GM19023 (cell line): ENCODE measurements at regions not wholly inside any gene's neighbourhood (a gene's known extent, or its start where the extent isn't known, plus 50 kb on each side); places are given as distances from the start of the nearest gene placed in this dataset.
"Not testable (repeated sequence)": the region's sequence is repeated elsewhere in the genome, so short reads cannot be mapped to it uniquely, and the experiment has no call there.

Experiments used
- ATAC-seq: cut with Tn5 transposase; IDR thresholded peaks from one replicate; pipeline ENCODE4 v1.9.1; 2021; ENCODE audit warnings: mild to moderate bottlenecking, moderate library complexity; ENCODE audit not compliant: unreplicated experiment

DNA sequence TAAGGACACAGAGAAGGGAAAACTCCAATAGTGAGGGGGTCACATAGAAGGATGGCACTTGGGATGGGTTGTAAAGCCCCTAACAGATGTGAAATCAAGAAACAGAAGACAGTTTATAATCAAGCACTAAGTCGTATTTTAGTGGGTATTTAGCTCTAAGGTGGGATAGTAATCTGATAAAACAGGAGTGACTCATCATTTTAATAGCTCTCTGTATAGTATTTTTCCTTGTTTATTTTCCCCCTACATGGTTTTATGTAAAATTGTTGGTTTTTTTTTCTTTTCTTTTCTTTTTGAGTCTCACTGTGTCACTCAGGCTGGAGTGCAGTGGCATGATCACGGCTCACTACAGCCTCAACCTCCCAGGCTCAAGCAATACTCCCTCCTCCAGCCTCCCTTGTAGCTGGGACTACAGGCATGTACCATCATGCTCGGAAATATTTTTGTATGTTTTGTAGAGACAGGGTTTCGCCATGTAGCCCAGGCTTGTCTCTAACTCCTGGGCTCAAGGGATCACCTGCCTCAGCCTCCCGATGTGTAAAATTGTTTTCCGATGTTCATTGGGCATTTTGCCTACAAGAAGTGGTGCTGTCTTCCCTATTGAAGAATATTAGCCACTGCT, 142.6 kb upstream of the SERPINE2 start:
- no peak for ATAC-seq

DNA sequence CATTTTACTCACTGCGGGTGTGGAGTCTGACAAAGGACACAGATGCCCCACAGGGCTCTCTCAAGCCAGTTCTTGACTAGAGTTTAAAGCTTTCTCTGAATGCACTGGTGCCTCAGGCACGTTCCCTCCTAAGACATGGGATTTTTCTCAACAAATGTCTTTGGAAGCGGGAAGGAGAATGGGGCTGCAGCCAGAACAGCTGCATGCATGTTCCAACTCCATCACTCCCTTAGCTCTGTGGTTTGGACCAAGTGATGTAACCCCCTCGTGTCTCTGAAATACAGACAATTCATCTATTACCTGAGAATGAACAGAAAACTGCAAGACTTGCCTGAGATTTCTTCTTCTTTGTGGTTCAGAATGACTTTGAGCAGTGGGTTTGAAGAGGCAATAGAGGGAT, 141.7 kb upstream of the SERPINE2 start:
- no peak for ATAC-seq

DNA sequence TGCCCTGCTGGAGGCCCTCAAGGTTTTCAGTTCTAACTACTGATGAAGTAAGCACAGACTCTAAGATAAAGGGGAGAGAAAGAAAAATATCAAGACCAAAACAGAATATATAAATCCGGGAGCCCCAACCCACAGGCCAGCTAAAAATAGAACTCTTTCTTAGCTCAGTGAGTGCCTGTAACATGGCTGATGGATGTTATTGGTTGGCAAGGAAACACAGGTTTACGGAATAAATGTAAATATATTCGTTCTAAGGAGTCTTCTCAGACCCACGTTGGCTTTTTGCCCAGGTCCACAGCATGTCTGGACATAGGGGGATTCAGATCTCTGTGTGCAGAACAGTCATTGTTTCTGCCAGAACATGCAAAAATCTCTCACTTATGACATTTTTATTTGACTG, 139.0 kb upstream of the SERPINE2 start:
- no peak for ATAC-seq

DNA sequence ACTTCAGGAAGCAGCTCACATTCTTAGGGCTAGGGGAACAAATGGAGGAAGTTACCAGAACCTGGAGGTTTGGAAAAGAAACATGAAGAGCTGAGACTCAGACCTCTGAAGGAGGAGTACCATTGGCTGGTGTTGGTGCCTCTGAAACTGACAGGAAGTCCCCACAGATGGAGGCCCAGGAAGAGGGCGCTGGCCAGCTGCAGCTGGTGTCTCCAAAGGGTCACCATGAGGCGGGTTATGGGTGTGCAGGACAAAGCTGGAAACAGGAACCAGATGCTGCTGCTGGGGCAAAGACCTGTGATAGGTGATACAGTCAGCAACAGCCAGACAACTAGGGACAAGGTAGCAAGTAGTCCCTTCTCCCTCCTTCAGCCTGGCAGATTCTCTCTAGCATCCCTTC, 136.5 kb upstream of the SERPINE2 start:
- ATAC-seq, result no peak

DNA sequence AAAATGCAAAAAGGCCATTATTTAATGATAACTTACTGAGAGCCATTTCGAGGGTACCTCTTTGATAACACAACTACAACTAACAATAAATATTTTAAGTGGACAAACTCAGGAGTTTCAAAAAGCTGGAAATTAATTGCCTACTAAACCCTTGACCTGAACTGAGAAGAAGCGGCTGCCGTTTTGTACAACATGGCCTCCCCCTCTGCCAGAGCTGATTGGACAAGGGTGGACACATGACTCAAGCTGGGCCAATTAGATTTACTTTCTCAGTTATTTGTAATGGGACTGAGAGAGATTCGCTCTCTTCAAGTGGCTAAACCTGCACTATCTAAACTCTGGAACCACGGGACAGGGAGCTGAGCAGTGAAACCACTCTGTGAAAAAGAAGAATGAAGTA, 135.9 kb upstream of the SERPINE2 start:
- ATAC-seq, result no peak

DNA sequence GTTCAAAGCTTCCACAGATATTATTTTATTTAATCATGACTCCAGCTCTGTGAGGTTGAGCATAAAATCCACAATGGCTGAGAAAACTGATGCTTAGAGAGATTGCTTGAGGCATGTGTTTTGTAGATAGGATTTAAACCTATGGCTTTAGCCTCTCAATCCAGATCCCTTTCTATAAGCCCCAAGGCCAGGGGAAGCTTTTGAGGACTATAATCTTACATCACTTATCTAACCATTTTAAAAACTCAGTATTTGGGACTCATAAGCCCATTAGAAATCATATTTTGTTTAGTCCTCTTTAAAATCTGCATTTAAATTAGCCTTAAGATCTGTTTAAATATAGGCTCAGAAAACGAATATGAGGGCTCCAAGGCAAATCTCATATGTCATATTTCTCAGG, 135.4 kb upstream of the SERPINE2 start:
- no peak for ATAC-seq

DNA sequence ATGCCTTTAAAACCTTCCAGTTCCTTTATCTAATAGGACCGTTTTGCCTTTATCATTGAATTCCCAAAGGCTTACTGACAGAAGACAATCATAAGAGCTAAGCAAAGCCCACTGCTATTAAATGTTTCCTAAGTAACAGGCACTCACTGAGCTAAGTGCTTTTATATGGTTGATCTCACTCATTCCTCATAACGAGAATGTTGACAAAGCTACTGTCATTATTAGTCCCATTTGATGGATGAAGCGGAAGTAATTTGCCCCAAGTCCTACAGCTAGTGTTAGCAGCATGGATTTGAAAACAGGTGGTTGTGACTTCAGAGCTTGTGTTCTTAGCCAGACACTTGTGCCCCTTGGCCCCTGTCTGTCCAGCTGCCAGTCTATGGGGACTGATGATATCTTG, 134.8 kb upstream of the SERPINE2 start:
- no peak for ATAC-seq

DNA sequence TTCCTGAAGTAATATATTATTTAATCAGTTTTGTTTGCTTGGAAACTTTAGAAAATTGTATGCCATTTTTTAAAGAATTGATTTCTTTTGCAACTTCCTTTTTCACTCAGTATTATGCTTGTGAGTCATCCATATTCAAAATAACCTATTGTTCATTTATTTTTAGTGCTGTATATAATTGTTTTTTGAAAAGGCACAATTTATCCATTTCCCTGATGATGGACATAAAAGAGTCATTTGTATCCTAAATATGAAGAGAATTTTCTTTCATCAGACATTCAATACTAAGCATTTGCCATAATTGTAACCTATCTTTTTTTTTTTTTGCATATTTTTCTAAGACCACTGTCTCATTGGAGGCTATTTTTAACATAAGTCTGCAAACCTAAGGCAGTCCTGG, 134.1 kb upstream of the SERPINE2 start:
- ATAC-seq, result no peak

DNA sequence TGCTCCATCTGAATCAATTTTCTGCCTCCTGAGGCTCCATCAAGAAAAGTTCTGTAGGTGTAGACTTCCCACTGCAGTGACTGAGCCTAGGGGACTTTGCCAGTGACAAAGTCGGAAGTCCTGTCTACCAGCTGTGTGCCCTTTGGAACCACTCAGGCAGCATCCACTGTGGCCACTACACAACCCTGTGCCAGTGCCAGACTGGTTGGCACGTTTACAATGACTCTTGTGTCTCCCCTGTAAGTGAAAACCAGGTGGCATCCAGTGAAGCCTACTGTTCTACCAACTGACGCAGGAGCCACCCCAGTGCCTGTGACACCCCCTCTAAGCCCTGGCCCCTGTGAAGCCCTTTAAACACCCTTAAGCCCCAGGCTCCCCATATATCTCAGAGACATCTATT, 132.1 kb upstream of the SERPINE2 start:
- ATAC-seq, result no peak

DNA sequence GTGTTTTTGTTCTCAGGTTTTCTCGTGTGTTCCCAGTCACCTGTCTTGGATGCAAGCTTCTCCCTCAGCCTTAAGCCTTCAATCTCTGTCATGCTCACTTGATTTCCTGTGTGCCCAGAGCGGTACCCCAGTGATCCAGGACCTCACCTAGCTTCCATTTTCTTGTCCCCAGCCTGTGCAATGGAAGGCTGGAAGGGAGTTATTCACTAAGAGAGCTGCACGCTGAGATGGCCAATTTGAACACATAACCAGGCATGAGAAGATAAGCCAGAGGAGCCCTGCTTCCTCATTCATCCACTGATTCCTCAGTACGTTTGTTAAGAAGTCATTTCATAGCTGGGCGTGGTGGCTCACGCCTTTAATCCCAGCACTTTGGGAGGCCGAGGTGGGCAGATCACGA, 130.8 kb upstream of the SERPINE2 start:
- ATAC-seq, result no peak

DNA sequence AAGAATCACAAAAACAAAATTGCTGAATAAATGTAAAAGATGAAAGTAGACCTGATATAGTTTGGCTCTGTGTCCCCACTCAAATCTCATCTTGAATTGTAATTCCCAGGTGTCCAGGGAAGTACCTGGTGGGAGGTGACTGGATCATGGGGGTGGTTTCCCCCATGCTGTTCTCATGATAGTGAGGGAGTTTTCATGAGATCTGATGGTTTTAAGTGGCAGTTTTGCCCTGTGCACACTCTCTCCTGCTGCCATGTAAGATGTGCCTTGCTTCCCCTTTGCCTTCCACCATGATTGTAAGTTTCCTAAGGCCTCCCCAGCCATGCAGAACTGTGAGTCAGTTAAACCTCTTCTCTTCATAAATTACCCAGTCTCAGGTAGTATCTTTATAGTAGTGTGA, 128.7 kb upstream of the SERPINE2 start:
- not testable (repeated sequence) for ATAC-seq

DNA sequence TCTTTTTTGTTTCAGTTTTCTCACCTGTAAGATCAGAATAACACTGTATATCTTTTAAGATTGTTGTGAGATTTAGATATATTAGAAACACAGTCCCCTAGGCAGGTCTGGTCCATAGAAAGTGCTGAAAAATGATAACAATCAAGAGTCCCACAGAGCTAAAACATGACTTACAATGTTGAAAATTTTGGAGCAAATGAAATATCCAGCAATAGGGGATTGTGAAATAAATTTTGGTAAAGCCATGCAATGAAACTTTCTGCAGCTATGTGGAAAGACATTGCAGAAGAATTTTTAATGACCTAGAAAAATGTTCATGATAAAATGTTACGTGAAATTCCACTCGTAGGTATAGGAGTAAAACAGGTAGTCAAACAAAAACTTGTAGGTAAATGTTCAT, 127.6 kb upstream of the SERPINE2 start:
- no peak for ATAC-seq

DNA sequence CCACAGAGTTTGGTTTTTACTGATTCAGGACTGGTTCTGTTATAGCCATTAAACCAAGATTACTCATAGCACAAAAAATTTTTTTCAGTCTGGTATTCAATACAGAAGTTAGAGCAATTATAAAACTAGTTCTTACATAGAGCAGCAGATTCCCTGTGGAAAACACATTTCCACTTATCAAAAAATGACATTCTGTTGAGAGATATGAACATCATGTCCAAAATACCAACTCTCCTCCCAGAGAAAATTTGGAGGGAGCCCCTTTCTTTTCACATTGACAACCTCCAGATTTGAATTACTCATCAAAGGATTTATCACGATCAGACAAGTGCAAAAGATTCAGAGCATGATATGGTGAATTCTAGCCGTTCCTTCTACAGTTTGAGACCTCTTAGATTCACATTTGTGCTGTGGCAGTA, 126.8 kb upstream of the SERPINE2 start:
- no peak for ATAC-seq

DNA sequence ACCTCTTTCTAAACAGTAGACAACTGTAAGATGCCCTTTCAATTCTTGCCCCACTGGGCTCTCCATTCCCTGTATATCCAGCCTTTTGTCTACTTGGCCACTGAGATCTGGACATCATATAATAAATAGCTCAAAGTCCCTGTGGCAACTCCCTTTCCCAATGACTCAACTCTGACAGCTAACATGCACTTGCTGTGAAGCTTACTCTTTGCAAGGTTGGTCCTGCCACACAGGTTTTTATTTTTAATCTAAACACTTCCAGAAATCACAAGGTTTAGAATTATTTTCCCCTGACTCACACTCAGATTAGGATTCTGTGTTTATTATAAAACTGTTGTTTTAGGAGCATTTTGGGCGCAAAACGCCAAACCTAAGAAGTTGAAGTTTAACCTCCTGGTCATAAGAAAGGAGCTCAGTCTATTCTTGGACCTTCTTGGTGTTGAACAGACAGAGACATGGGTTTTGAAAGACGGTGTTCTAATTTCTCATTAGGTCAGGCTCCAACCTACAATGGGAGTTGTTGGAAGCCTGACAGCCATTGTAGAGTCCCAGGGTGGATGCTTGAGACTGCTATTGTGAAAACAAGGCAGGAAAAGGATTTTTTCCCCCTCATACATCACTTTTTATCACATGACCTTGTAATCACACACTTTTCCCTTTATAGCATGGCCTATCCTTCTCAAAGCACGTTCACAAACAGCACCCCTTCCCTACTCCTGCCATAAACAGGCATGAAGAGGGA, 124.7 kb upstream of the SERPINE2 start:
- no peak for ATAC-seq

DNA sequence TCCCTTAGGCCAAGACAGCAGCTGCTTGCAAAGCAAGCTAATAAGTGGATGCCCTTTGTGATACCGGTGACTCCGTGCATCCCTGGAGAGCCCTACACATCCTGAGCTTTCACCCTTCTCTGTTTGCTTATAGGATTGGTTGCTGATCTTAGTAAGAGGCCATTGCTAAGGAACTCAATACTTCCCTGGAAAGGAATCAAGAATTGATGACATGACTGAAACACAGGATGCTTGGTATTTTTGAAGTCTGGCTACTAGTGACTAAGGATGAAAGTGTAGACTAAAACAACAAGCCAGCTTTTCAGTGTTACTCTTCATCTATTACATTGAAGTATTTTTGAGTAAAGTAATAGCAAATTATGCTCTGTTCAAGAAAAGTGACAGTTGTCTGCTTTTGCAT, 123.0 kb upstream of the SERPINE2 start:
- ATAC-seq, result no peak

DNA sequence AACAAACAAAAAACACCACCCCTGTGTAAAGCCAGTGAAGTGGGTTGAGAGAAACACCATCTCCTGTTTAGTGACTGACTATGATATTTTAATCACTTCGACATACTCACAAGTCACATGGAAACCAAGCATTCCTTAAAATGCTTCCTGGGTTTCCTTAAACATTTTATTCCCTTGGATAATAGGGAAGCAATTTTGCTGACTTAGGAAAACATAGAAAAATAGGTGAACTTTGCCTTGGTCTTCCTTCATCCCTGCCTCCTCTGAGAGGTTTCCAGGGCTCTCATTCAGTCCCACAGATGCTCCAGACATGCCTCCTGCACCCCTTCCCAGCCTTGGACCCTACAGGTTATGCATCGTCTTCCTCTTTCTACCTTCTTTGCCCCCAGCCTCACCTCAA, 122.6 kb upstream of the SERPINE2 start:
- no peak for ATAC-seq

DNA sequence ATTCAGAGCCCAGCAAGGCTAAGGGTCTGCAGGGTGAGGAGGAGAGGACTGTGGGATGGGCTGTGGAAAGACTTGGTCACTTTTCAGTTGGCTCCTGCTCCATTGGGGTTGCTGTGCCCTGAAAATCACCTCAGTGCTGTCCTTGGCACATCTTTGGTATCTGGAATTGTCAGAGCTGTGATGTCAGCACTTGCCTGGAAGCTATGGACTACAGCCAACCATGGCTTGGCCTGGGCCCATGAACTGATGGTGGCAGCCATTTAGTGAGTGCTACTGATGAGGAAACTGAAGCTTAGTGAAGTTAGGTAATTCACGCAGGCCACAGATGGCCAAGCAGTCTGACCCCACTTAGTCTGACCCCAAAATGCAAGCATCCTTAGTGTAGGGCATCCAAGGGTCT, 121.8 kb upstream of the SERPINE2 start:
- no peak for ATAC-seq

DNA sequence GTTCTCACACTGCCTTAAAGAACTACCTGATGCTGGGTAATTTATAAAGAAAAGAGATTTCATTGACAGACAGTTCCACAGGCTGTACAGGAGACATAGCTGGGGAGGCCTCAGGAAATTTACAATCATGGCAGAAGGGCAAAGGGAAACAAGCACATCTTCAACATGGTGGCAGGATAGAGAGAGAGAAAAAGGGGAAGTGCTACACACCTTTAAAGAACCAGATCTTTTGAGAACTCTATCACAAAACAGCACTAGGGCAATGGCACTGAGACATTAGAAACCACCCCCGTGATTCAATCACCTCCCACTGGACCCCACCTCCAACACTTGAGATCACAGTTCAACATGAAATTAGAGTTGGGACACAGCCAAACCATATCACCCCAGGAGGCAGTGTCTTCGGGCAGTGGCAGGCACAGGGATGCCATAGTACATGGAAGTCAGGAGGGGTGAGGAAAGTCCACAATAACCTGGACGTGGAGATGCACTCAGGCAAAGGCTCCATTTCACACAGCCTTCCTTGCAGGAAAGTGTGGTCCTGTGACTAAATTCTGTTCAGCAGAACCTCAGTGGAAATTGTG, 120.4 kb upstream of the SERPINE2 start:
- ATAC-seq, result no peak

DNA sequence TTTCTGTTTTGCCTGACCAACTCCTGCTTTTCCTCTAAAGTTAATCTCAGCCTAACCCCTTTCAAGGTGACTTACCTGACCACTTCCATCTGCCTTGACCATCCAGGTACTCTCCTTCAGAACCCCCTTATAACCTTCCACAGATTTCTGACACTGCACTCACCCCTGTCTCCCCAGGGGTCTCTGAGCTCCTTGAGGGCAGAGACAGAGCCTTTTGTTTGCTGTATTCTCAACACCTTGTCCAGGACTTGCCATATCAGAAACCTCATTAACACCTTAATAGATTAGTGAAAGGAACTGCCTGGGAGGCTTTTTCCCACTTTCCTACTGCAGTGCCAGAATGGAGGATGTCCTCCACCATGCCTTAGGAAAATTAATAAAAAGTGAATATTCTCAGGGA, 119.7 kb upstream of the SERPINE2 start:
- ATAC-seq, result no peak

DNA sequence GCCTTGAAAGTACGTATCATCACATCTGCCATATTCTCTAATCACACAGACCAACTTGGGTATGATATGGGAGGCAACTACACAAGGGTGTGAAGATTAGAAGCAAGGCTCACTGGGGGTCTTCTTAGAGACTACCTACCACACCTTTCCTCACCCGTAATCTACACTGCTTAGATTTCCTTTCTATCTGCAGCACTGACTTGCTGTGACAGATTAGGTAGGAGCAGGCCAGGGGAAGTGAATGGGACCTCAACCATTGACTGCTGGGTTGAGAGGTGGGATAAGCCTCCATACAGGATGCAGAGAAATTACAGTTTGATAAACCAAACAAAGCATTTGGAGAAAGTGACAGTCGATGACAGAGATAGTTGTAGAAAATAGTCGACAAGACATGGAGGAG, 119.0 kb upstream of the SERPINE2 start:
- no peak for ATAC-seq

DNA sequence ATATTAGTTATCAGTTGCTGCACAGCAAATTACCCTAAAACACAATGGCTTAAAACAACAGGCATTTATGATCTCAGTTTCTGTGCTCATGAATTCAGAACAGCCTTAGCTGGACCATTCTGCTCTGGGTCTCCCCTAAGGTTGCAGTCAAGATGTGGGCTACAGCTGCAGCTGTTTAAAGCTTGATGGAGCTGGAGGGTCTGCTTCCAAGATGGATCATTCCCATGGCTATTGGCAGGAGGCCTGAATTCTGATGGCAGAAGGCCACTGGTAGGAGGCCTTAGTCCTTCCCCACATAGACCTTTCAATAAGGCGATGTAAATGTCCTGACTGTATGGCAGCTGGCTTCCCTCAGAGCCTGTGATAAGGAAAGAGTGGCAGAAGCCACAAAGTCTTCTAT, 118.6 kb upstream of the SERPINE2 start:
- ATAC-seq, result no peak

DNA sequence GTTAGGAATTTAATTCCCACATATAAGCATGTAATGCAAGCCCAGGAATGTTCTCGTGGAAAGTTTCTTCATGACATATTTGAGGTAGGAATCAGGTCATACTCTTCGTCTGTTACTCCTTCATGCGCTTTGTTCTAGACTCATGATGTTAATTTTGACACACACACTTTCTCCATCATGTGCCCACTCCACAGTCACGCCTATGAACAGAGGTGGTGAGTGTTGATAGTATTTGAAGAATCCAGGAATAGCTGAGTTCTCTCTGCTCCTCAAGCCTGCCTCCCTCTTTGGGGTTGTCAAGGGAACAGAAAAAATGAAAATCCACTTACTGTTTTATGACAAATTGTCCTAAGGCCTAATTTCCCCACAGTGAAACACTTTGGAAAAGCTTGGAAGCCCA, 117.3 kb upstream of the SERPINE2 start:
- ATAC-seq, result no peak

DNA sequence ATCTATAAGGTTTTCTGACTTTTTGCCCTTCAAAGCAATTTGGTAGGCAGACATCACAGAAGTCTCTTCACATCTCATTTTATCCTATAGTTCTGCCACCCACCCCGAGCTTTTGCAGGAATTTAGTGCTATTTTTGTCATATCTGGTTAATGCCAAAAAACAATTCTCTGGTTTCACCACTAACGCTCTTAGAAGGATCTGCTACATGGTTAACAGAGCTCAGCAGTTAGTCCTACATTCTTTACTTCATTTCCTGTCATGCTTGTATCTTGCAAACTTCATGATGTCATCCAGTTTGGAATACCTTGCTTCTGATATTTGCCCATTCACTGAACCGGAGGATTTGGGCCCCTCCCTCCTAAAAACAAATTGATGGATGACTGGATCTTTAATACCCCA, 116.8 kb upstream of the SERPINE2 start:
- ATAC-seq, result no peak
